Activated T-cell treated with anti-CD3 and anti-CD28 coated beads, Interleukin-2, amount 50 U/mL, for 72 hours (primary cell): ENCODE measurements at regions not wholly inside any gene's neighbourhood (a gene's known extent, or its start where the extent isn't known, plus 50 kb on each side); places are given as distances from the start of the nearest gene placed in this dataset.

Experiments used
- ATAC-seq, 2 donors: fragments of 150-1000 bp; cut with Tn5 transposase; replicated peaks in 1 of 2; 2 replicates each; pipeline ENCODE4 v1.10.0; 2021; ENCODE audit warnings: moderate library complexity in 2 of 2, mild to moderate bottlenecking in 1 of 2
- DNase-seq, 2 donors: peaks; one replicate each; pipeline ENCODE4 v3.0.0; 2021 to 2022; ENCODE audit warnings: mixed read lengths in 1 of 2
- H3K27ac Mint-ChIP-seq: one replicate; pipeline ENCODE4 v1.8.0; 2022; ENCODE audit warnings: mild to moderate bottlenecking, moderate library complexity, mixed read lengths
- H3K27me3 Mint-ChIP-seq: one replicate; pipeline ENCODE4 v1.8.0; 2022; ENCODE audit warnings: low read depth, mixed read lengths
- H3K36me3 Mint-ChIP-seq, 2 donors: one replicate each; pipeline ENCODE4 v1.8.0; 2022; ENCODE audit warnings: mixed read lengths in 2 of 2, mild to moderate bottlenecking in 1 of 2; ENCODE audit not compliant: insufficient read depth in 2 of 2
- H3K4me1 Mint-ChIP-seq: one replicate; pipeline ENCODE4 v1.8.0; 2022; ENCODE audit warnings: low read depth, mixed read lengths
- H3K4me3 Mint-ChIP-seq, 2 donors: one replicate each; pipeline ENCODE4 v1.8.0; 2022; ENCODE audit warnings: mild to moderate bottlenecking in 2 of 2, mixed read lengths in 2 of 2, moderate library complexity in 2 of 2
- H3K9me3 Mint-ChIP-seq, 2 donors: one replicate each; pipeline ENCODE4 v1.8.0; 2022; ENCODE audit warnings: mixed read lengths in 2 of 2

- no peaks in the 10 kb centered on the region for H3K4me1 Mint-ChIP-seq
- no peaks in the 10 kb centered on the region for H3K27me3 Mint-ChIP-seq
- no peak overlapping the region for H3K4me3 Mint-ChIP-seq
- ATAC-seq (no peak), DNase-seq (no peak)
- peaks cover 5 to 6% of the 10 kb centered on the region in 2 donors for H3K9me3 Mint-ChIP-seq
- H3K36me3 Mint-ChIP-seq, result peaks cover 0 to 1% of the 10 kb centered on the region in 2 donors
- H3K27ac Mint-ChIP-seq, result no peak overlapping the region
These were observed 1702.5 kb upstream of the RAG2 start for GRCh38 chr11:38300570-38300969.

GRCh38 chr11:38296211-38296776 lies 1698.3 kb upstream of the RAG2 start:
- no peak overlapping the region for H3K27ac Mint-ChIP-seq
- H3K4me1 Mint-ChIP-seq, result no peaks in the 10 kb centered on the region
- DNase-seq (no peak), ATAC-seq (no peak)
- H3K4me3 Mint-ChIP-seq, result no peak overlapping the region
- H3K36me3 Mint-ChIP-seq, result peaks cover 0 to 4% of the 10 kb centered on the region in 2 donors
- H3K9me3 Mint-ChIP-seq, result peaks cover 0 to 7% of the 10 kb centered on the region in 2 donors
- no peaks in the 10 kb centered on the region for H3K27me3 Mint-ChIP-seq

- H3K9me3 Mint-ChIP-seq, result peaks cover under 1 to 5% of the 10 kb centered on the region in 2 donors
- DNase-seq (no peak), ATAC-seq (no peak)
- H3K4me1 Mint-ChIP-seq, result no peaks in the 10 kb centered on the region
- no peaks in the 10 kb centered on the region for H3K36me3 Mint-ChIP-seq
- H3K27me3 Mint-ChIP-seq, result no peaks in the 10 kb centered on the region
- no peak overlapping the region for H3K4me3 Mint-ChIP-seq
- no peak overlapping the region for H3K27ac Mint-ChIP-seq
These were observed 1684.7 kb upstream of the RAG2 start for GRCh38 chr11:38282718-38283117.

GRCh38 chr11:38278457-38279141 lies 1680.6 kb upstream of the RAG2 start:
- ATAC-seq (no peak), DNase-seq (no peak)
- no peak overlapping the region for H3K4me3 Mint-ChIP-seq
- H3K9me3 Mint-ChIP-seq, result peaks cover 2% of the 10 kb centered on the region in 2 donors
- H3K36me3 Mint-ChIP-seq, result peaks cover 0 to 1% of the 10 kb centered on the region in 2 donors
- H3K27ac Mint-ChIP-seq, result no peak overlapping the region
- H3K4me1 Mint-ChIP-seq, result no peaks in the 10 kb centered on the region
- no peaks in the 10 kb centered on the region for H3K27me3 Mint-ChIP-seq

GRCh38 chr11:38274031-38274430 lies 1676.0 kb upstream of the RAG2 start:
- no peak overlapping the region for H3K4me3 Mint-ChIP-seq

GRCh38 chr11:38272376-38272775 lies 1674.3 kb upstream of the RAG2 start:
- Mint-ChIP-seq H3K27me3 (no peaks in the 10 kb centered on the region), H3K4me1 (no peaks in the 10 kb centered on the region), H3K9me3 (peaks cover 2 to 16% of the 10 kb centered on the region in 2 donors), H3K4me3 (no peak overlapping the region), H3K27ac (no peak overlapping the region), H3K36me3 (peaks cover 0 to 1% of the 10 kb centered on the region in 2 donors)
- ATAC-seq (no peak), DNase-seq (no peak)

More at GRCh38 chr11:38274031-38274430, 1676.0 kb upstream of the RAG2 start:
- peaks cover 2 to 13% of the 10 kb centered on the region in 2 donors for H3K9me3 Mint-ChIP-seq
- no peaks in the 10 kb centered on the region for H3K27me3 Mint-ChIP-seq
- no peak overlapping the region for H3K27ac Mint-ChIP-seq
- DNase-seq, result no peak
- peaks cover 0 to 1% of the 10 kb centered on the region in 2 donors for H3K36me3 Mint-ChIP-seq
- no peaks in the 10 kb centered on the region for H3K4me1 Mint-ChIP-seq
- no peak for ATAC-seq

- no peak for ATAC-seq
These were observed 1668.7 kb upstream of the RAG2 start for GRCh38 chr11:38266691-38267090.

GRCh38 chr11:38256436-38256835 lies 1658.4 kb upstream of the RAG2 start:
- Mint-ChIP-seq H3K9me3 (peaks cover 6 to 8% of the 10 kb centered on the region in 2 donors), H3K36me3 (no peaks in the 10 kb centered on the region), H3K27me3 (no peaks in the 10 kb centered on the region), H3K27ac (no peak overlapping the region), H3K4me3 (no peak overlapping the region), H3K4me1 (no peaks in the 10 kb centered on the region)
- ATAC-seq (no peak), DNase-seq (no peak)

More at GRCh38 chr11:38266691-38267090, 1668.7 kb upstream of the RAG2 start:
- Mint-ChIP-seq H3K9me3 (peaks cover 5 to 20% of the 10 kb centered on the region in 2 donors), H3K4me1 (no peaks in the 10 kb centered on the region), H3K27me3 (no peaks in the 10 kb centered on the region), H3K27ac (no peak overlapping the region), H3K4me3 (no peak overlapping the region), H3K36me3 (peaks cover 2% of the 10 kb centered on the region in 2 donors)
- DNase-seq, result no peak

- ATAC-seq, result no peak
- no peaks in the 10 kb centered on the region for H3K27me3 Mint-ChIP-seq
- H3K27ac Mint-ChIP-seq, result no peak overlapping the region
- peaks cover 6% of the 10 kb centered on the region in 2 donors for H3K9me3 Mint-ChIP-seq
- no peak for DNase-seq
- H3K36me3 Mint-ChIP-seq, result no peaks in the 10 kb centered on the region
- no peaks in the 10 kb centered on the region for H3K4me1 Mint-ChIP-seq
- no peak overlapping the region for H3K4me3 Mint-ChIP-seq
These were observed 1656.9 kb upstream of the RAG2 start for GRCh38 chr11:38254913-38255312.

- no peak for ATAC-seq
- H3K27me3 Mint-ChIP-seq, result no peaks in the 10 kb centered on the region
- H3K36me3 Mint-ChIP-seq, result no peaks in the 10 kb centered on the region
- no peak for DNase-seq
- no peak overlapping the region for H3K4me3 Mint-ChIP-seq
- no peak overlapping the region for H3K27ac Mint-ChIP-seq
- H3K9me3 Mint-ChIP-seq, result peaks cover 3 to 6% of the 10 kb centered on the region in 2 donors
- no peaks in the 10 kb centered on the region for H3K4me1 Mint-ChIP-seq
These were observed 1654.6 kb upstream of the RAG2 start for GRCh38 chr11:38252620-38253019.

- H3K36me3 Mint-ChIP-seq, result no peaks in the 10 kb centered on the region
- H3K4me1 Mint-ChIP-seq, result no peaks in the 10 kb centered on the region
- no peak for ATAC-seq
- H3K27ac Mint-ChIP-seq, result no peak overlapping the region
- no peak overlapping the region for H3K4me3 Mint-ChIP-seq
- DNase-seq, result no peak
- H3K9me3 Mint-ChIP-seq, result peaks cover 4 to 8% of the 10 kb centered on the region in 2 donors
- no peaks in the 10 kb centered on the region for H3K27me3 Mint-ChIP-seq
These were observed 1648.4 kb upstream of the RAG2 start for GRCh38 chr11:38246451-38246850.

- no peaks in the 10 kb centered on the region for H3K4me1 Mint-ChIP-seq
- H3K27me3 Mint-ChIP-seq, result no peaks in the 10 kb centered on the region
- no peak overlapping the region for H3K4me3 Mint-ChIP-seq
- no peak for ATAC-seq
- DNase-seq, result no peak
- H3K27ac Mint-ChIP-seq, result no peak overlapping the region
- H3K9me3 Mint-ChIP-seq, result peaks cover 12 to 17% of the 10 kb centered on the region in 2 donors
- peaks cover 0 to 2% of the 10 kb centered on the region in 2 donors for H3K36me3 Mint-ChIP-seq
These were observed 1628.6 kb upstream of the RAG2 start for GRCh38 chr11:38226684-38227083.

- Mint-ChIP-seq H3K27me3 (no peaks in the 10 kb centered on the region), H3K4me1 (no peaks in the 10 kb centered on the region), H3K4me3 (no peak overlapping the region), H3K27ac (no peak overlapping the region), H3K9me3 (peaks cover 11 to 13% of the 10 kb centered on the region in 2 donors), H3K36me3 (peaks cover 0 to 2% of the 10 kb centered on the region in 2 donors)
- ATAC-seq, result no peak
- no peak for DNase-seq
These were observed 1623.3 kb upstream of the RAG2 start for GRCh38 chr11:38221295-38221694.

- no peak for DNase-seq
- no peak overlapping the region for H3K4me3 Mint-ChIP-seq
- no peaks in the 10 kb centered on the region for H3K36me3 Mint-ChIP-seq
- H3K27me3 Mint-ChIP-seq, result no peaks in the 10 kb centered on the region
- peaks cover 9 to 12% of the 10 kb centered on the region in 2 donors for H3K9me3 Mint-ChIP-seq
- no peaks in the 10 kb centered on the region for H3K4me1 Mint-ChIP-seq
- ATAC-seq, result no peak
- no peak overlapping the region for H3K27ac Mint-ChIP-seq
These were observed 1621.6 kb upstream of the RAG2 start for GRCh38 chr11:38219636-38220035.
